SK-N-SH (cell line): ENCODE measurements at regions not wholly inside any gene's neighbourhood (a gene's known extent, or its start where the extent isn't known, plus 50 kb on each side); places are given as distances from the start of the nearest gene placed in this dataset.

Experiments used
- EP300 ChIP-seq, 2 experiments: IDR thresholded peaks; 2 replicates each; pipeline versions ENCODE4 v1.4.0 to v1.6.1; 2012; ENCODE audit warnings: borderline replicate concordance in 1 of 2, low read depth in 1 of 2, low read length in 1 of 2
- JUND ChIP-seq: IDR thresholded peaks from 2 replicates; pipeline ENCODE4 v1.4.0; 2012
- POLR2AphosphoS5 ChIP-seq: IDR thresholded peaks from 2 replicates; pipeline ENCODE4 v1.6.1; 2012; ENCODE audit warnings: low read depth, low read length
- RAD21 ChIP-seq: IDR thresholded peaks from 2 replicates; pipeline ENCODE4 v1.6.1; 2012; ENCODE audit warnings: mild to moderate bottlenecking, low read length
- RFX5 ChIP-seq: IDR thresholded peaks from 2 replicates; pipeline ENCODE4 v1.6.1; 2012; ENCODE audit warnings: mild to moderate bottlenecking, improper control_type of control experiment, low read length
- SIN3A ChIP-seq: IDR thresholded peaks from 2 replicates; pipeline ENCODE4 v1.6.1; 2012; ENCODE audit warnings: low read depth, mild to moderate bottlenecking, low read length, moderate library complexity, borderline replicate concordance
- SMC3 ChIP-seq: IDR thresholded peaks from 2 replicates; pipeline ENCODE4 v1.6.1; 2012; ENCODE audit warnings: low read depth, low read length, improper control_type of control experiment
- TF ChIP-seq, protein P1 (sequence below): fragments of 200-600 bp; sonication (generic); IDR thresholded peaks from 2 replicates; pipeline ENCODE4 v1.6.1; 2017; ENCODE audit warnings: antibody characterized with exemption, mild to moderate bottlenecking, moderate library complexity
- TF ChIP-seq, protein P2 (sequence below): IDR thresholded peaks from 2 replicates; pipeline ENCODE4 v1.4.0; 2012; ENCODE audit warnings: low read depth

DNA sequence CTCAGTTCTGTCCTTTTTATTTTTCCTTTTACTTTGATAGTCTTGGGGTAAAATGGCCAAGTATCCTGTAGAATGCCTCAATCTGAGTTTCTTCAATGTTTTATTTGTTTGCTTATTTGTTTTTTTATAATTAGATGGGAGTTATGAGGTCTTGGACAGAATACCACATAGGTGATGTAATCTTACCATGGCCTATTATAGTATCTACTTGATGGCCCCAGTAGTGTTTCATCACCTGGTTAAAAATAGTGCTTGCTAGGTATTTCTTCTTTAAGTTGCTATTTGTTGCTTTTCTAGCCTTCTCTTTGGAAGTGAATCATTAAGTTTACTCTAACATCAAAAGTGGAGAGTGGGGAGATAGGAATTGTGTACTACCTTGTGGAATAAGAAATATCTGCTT lies 1020.0 kb upstream of the KCND2 start:
- TF ChIP-seq JUND: no peak
- TF ChIP-seq, protein P1, sequence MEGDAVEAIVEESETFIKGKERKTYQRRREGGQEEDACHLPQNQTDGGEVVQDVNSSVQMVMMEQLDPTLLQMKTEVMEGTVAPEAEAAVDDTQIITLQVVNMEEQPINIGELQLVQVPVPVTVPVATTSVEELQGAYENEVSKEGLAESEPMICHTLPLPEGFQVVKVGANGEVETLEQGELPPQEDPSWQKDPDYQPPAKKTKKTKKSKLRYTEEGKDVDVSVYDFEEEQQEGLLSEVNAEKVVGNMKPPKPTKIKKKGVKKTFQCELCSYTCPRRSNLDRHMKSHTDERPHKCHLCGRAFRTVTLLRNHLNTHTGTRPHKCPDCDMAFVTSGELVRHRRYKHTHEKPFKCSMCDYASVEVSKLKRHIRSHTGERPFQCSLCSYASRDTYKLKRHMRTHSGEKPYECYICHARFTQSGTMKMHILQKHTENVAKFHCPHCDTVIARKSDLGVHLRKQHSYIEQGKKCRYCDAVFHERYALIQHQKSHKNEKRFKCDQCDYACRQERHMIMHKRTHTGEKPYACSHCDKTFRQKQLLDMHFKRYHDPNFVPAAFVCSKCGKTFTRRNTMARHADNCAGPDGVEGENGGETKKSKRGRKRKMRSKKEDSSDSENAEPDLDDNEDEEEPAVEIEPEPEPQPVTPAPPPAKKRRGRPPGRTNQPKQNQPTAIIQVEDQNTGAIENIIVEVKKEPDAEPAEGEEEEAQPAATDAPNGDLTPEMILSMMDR: no peak
- TF ChIP-seq, protein P2, sequence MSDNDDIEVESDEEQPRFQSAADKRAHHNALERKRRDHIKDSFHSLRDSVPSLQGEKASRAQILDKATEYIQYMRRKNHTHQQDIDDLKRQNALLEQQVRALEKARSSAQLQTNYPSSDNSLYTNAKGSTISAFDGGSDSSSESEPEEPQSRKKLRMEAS: no peak
- TF ChIP-seq RFX5: no peak
- no peak for TF ChIP-seq SMC3
- no peak for TF ChIP-seq EP300 (IDR thresholded peaks at IDR 0.05; ENCODE audit: borderline replicate concordance in 1 of 2, low read depth in 1 of 2, low read length in 1 of 2)
- no peak for TF ChIP-seq SIN3A
- no peak for TF ChIP-seq RAD21
- no peak for TF ChIP-seq POLR2AphosphoS5
